Colonic mucosa (tissue), 4 donors: ENCODE measurements at regions not wholly inside any gene's neighbourhood (a gene's known extent, or its start where the extent isn't known, plus 50 kb on each side); places are given as distances from the start of the nearest gene placed in this dataset.
A peak's percentile ranks its signal among the peaks of the same experiment; 100 is the strongest.

Source experiments
- DNase-seq: peaks from one replicate; pipeline ENCODE4 v3.0.0-alpha.2; 2020
- H3K27ac ChIP-seq: fragments of 200-600 bp; one replicate; pipeline ENCODE4 v1.8.0; 2021
- H3K27me3 ChIP-seq: fragments of 200-600 bp; one replicate; pipeline ENCODE4 v1.8.0; 2021
- H3K36me3 ChIP-seq: fragments of 200-600 bp; one replicate; pipeline ENCODE4 v1.8.0; 2021
- H3K4me1 ChIP-seq: fragments of 200-600 bp; one replicate; pipeline ENCODE4 v1.8.0; 2021; ENCODE audit warnings: mild to moderate bottlenecking
- H3K4me3 ChIP-seq: fragments of 200-600 bp; one replicate; pipeline ENCODE4 v1.8.0; 2021
- H3K9ac ChIP-seq, 2 donors: one replicate each; pipeline ENCODE4 v1.7.0; 2013; ENCODE audit warnings: control low read depth in 2 of 2, low read depth in 2 of 2, low read length in 2 of 2
- H3K9me3 ChIP-seq: fragments of 200-600 bp; one replicate; pipeline ENCODE4 v1.8.0; 2021
- intact Hi-C: fragments of 100-400 bp; cut with DNase I; formaldehyde crosslinking; loops from one replicate; pipeline ENCODE4 v1.14.1; 2022
- TF ChIP-seq, protein P1 (sequence below): fragments of 200-600 bp; IDR thresholded peaks from one replicate; pipeline ENCODE4 v1.8.0; 2022; ENCODE audit warnings: antibody characterized with exemption, mild to moderate bottlenecking
- donor health status: healthy.
- donor health status: DM: no; HTN: no; CAD: no.
- donor health status: DM: no; HTN: no; CAD: no.

GRCh38 chr2:8289111-8289510 is 392.7 kb upstream of the ID2 start:
- H3K4me3 ChIP-seq, result no peak overlapping the region
- H3K36me3 ChIP-seq, result no peaks in the 10 kb centered on the region
- no peak overlapping the region for H3K27ac ChIP-seq
- no peaks in the 10 kb centered on the region for H3K27me3 ChIP-seq
- no peak overlapping the region for H3K9ac ChIP-seq
- TF ChIP-seq, protein P1, sequence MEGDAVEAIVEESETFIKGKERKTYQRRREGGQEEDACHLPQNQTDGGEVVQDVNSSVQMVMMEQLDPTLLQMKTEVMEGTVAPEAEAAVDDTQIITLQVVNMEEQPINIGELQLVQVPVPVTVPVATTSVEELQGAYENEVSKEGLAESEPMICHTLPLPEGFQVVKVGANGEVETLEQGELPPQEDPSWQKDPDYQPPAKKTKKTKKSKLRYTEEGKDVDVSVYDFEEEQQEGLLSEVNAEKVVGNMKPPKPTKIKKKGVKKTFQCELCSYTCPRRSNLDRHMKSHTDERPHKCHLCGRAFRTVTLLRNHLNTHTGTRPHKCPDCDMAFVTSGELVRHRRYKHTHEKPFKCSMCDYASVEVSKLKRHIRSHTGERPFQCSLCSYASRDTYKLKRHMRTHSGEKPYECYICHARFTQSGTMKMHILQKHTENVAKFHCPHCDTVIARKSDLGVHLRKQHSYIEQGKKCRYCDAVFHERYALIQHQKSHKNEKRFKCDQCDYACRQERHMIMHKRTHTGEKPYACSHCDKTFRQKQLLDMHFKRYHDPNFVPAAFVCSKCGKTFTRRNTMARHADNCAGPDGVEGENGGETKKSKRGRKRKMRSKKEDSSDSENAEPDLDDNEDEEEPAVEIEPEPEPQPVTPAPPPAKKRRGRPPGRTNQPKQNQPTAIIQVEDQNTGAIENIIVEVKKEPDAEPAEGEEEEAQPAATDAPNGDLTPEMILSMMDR, result no peak
- no peaks in the 10 kb centered on the region for H3K9me3 ChIP-seq
- intact Hi-C loops, result no loop called here
- H3K4me1 ChIP-seq, result no peaks in the 10 kb centered on the region
- DNase-seq, result no peak

- H3K9me3 ChIP-seq, result no peaks in the 10 kb centered on the region
- intact Hi-C loops, result no loop called here
- H3K4me3 ChIP-seq, result no peak overlapping the region
- H3K27me3 ChIP-seq, result no peaks in the 10 kb centered on the region
- TF ChIP-seq, protein P1, result no peak
- no peaks in the 10 kb centered on the region for H3K36me3 ChIP-seq
- DNase-seq, result no peak
- H3K27ac ChIP-seq, result no peak overlapping the region
- no peak overlapping the region for H3K9ac ChIP-seq
- H3K4me1 ChIP-seq, result no peaks in the 10 kb centered on the region
These were observed 391.0 kb upstream of the ID2 start for GRCh38 chr2:8290771-8291352.

DNA sequence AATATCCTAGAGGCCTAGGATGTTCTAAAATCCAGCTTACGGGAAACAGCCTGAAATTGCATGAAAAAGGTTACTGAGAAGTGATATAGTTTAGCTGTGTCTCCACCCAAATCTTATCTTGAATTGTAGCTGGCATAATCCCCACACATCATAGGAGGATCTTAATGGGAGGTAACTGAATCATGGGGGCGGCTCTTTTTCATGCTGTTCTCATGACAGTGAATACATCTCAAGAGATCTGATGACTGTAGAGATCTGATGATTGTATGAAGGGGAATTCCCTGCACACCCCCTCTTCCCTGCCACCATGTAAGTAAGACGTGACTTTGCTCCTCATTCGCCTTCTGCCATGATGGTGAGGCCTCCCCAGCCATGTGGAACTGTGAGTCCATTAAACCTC is 385.6 kb upstream of the ID2 start:
- no peaks in the 10 kb centered on the region for H3K9me3 ChIP-seq
- H3K9ac ChIP-seq, result no peak overlapping the region
- H3K4me3 ChIP-seq, result no peak overlapping the region
- intact Hi-C loops, result no loop called here
- H3K4me1 ChIP-seq, result no peaks in the 10 kb centered on the region
- no peaks in the 10 kb centered on the region for H3K27me3 ChIP-seq
- H3K27ac ChIP-seq, result no peak overlapping the region
- TF ChIP-seq, protein P1, result no peak
- DNase-seq, result no peak
- H3K36me3 ChIP-seq, result no peaks in the 10 kb centered on the region

DNA sequence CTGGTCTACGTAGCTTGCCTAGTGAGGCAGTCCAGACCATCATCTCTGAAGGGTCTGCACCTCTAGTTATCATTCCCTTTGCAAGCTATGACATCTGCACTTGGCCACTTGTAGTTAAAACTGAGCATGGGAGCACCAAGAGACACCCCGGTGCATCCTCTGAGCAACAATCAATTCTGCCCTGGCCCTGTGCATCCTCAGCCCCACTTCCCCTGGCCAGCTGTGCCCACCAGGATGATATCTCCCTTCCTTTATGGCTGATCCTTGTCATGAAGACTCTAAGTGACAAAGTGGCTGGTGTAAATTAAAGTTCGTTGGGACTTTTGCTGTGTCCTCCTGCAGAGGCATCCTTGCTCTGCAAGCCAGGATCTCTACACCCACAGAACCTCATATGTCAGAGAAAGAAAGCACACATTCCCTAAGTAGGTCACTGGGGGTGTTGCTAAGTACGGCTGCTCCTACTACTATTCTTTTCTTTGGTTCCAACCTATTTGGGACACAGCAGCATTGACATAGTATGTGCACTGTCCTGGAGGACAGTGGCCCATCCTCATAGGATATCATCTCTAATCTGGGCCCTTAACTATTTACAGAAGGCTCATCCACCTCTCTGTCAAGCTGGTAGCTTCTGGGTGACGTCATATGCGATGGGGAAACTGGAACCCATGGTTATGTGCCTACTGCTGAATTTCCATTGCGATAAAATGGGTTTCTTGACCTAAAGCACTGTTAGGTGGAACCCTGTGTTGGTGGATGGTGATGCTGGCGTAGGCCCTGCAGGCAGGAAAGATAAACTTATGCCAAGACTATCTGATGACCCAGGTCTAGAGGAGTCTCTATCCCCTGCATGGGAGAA is 384.3 kb upstream of the ID2 start:
- Histone ChIP-seq H3K27me3 (no peaks in the 10 kb centered on the region), H3K27ac (no peak overlapping the region), H3K9ac (no peak overlapping the region), H3K9me3 (no peaks in the 10 kb centered on the region), H3K4me1 (no peaks in the 10 kb centered on the region), H3K36me3 (no peaks in the 10 kb centered on the region), H3K4me3 (no peak overlapping the region)
- DNase-seq, result no peak
- TF ChIP-seq, protein P1, result no peak
- intact Hi-C loops, result no loop called here

- H3K36me3 ChIP-seq, result no peaks in the 10 kb centered on the region
- TF ChIP-seq, protein P1, result no peak
- H3K9ac ChIP-seq, result no peak overlapping the region
- H3K9me3 ChIP-seq, result no peaks in the 10 kb centered on the region
- H3K27me3 ChIP-seq, result no peaks in the 10 kb centered on the region
- H3K4me3 ChIP-seq, result no peak overlapping the region
- H3K27ac ChIP-seq, result no peak overlapping the region
- intact Hi-C loops, result no loop called here
- peak; percentile 36 for DNase-seq
- H3K4me1 ChIP-seq, result no peaks in the 10 kb centered on the region
These were observed 383.1 kb upstream of the ID2 start for GRCh38 chr2:8298783-8299182.
